Muscle of back (tissue), 3 donors: ENCODE measurements at regions not wholly inside any gene's neighbourhood (a gene's known extent, or its start where the extent isn't known, plus 50 kb on each side); places are given as distances from the start of the nearest gene placed in this dataset.
"Not testable (repeated sequence)": the region's sequence is repeated elsewhere in the genome, so short reads cannot be mapped to it uniquely, and the experiment has no call there.

Source experiments
- DNase-seq, 3 donors: peaks; one replicate each; pipeline versions ENCODE4 v3.0.0 to v3.0.0-alpha.2; 2013

GRCh38 chr1:104163912-104164476 is 414.3 kb downstream of the AMY1C start:
- no peak for DNase-seq

- no peak for DNase-seq
Observed at GRCh38 chr1:104172243-104172681, 422.6 kb downstream of the AMY1C start.

- no peak for DNase-seq
Observed at GRCh38 chr1:104182251-104182650, 432.6 kb downstream of the AMY1C start.

- DNase-seq, result no peak
Observed at GRCh38 chr1:104189207-104189606, 439.5 kb downstream of the AMY1C start.

- no peak for DNase-seq
Observed at GRCh38 chr1:104190821-104191220, 441.1 kb downstream of the AMY1C start.

GRCh38 chr1:104195395-104195794 is 445.7 kb downstream of the AMY1C start:
- DNase-seq, result no peak

- no peak for DNase-seq
Observed at GRCh38 chr1:104196136-104196535, 446.4 kb downstream of the AMY1C start.

GRCh38 chr1:104197516-104197915 is 447.8 kb downstream of the AMY1C start:
- no peak for DNase-seq

- no peak for DNase-seq
Observed at GRCh38 chr1:104212239-104212638, 462.5 kb downstream of the AMY1C start.

GRCh38 chr1:104217395-104217986 is 467.8 kb downstream of the AMY1C start:
- not testable (repeated sequence) for DNase-seq

- DNase-seq, result no peak
Observed at GRCh38 chr1:104229860-104230259, 480.2 kb downstream of the AMY1C start.

GRCh38 chr1:104231676-104232075 is 482.0 kb downstream of the AMY1C start:
- DNase-seq, result no peak

GRCh38 chr1:104235141-104235540 is 485.4 kb downstream of the AMY1C start:
- DNase-seq, result no peak

- peak in 1 of 3 donors; percentile 7 for DNase-seq
Observed at GRCh38 chr1:104238991-104239390, 489.3 kb downstream of the AMY1C start.

- no peak for DNase-seq
Observed at GRCh38 chr1:104248385-104248784, 498.7 kb downstream of the AMY1C start.

- no peak for DNase-seq
Observed at GRCh38 chr1:104259481-104259880, 509.8 kb downstream of the AMY1C start.

- not testable (repeated sequence) for DNase-seq
Observed at GRCh38 chr1:104263110-104263509, 513.4 kb downstream of the AMY1C start.

GRCh38 chr1:104264521-104264920 is 514.8 kb downstream of the AMY1C start:
- no peak for DNase-seq

- no peak for DNase-seq
Observed at GRCh38 chr1:104265163-104265562, 515.5 kb downstream of the AMY1C start.

- no peak for DNase-seq
Observed at GRCh38 chr1:104266612-104267011, 516.9 kb downstream of the AMY1C start.

GRCh38 chr1:104288322-104288721 is 538.6 kb downstream of the AMY1C start:
- DNase-seq, result not testable (repeated sequence)

GRCh38 chr1:104291156-104291555 is 541.5 kb downstream of the AMY1C start:
- no peak for DNase-seq

GRCh38 chr1:104294259-104294658 is 544.6 kb downstream of the AMY1C start:
- DNase-seq, result no peak

GRCh38 chr1:104295511-104295910 is 545.8 kb downstream of the AMY1C start:
- DNase-seq, result no peak
